GM19438 (cell line): ENCODE measurements at regions not wholly inside any gene's neighbourhood (a gene's known extent, or its start where the extent isn't known, plus 50 kb on each side); places are given as distances from the start of the nearest gene placed in this dataset.
A peak's percentile ranks its signal among the peaks of the same experiment; 100 is the strongest.
"Not testable (repeated sequence)": the region's sequence is repeated elsewhere in the genome, so short reads cannot be mapped to it uniquely, and the experiment has no call there.

Experiments used
- ATAC-seq: cut with Tn5 transposase; IDR thresholded peaks from one replicate; pipeline ENCODE4 v1.9.1; 2021; ENCODE audit warnings: low read depth; ENCODE audit not compliant: unreplicated experiment

DNA sequence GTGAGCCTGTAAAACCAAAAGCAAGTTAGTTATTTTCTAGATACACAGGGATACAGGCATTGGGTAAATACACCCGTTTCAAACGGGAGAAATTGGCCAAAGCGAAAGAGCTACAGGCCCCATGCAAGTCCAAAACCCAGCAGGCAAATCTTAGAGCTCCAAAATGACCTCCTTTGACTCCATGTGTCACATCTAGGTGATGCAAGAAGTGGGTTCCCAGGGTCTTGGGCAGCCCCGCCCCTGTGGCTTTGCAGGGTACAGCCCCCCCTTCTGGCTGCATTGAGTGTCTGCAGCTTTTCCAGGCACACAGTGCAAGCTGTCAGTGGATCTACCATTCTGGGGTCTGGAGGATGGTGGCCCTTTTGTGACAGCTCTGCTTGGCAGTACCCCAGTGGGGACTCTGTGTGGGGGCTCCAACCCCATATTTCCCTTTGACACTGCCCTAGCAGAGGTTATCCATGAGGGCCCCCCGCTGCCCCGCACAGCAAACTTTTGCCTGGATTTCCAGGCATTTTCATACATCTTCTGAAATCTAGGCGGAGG is 1367.6 kb downstream of the CDH12 start:
- ATAC-seq = not testable (repeated sequence)

DNA sequence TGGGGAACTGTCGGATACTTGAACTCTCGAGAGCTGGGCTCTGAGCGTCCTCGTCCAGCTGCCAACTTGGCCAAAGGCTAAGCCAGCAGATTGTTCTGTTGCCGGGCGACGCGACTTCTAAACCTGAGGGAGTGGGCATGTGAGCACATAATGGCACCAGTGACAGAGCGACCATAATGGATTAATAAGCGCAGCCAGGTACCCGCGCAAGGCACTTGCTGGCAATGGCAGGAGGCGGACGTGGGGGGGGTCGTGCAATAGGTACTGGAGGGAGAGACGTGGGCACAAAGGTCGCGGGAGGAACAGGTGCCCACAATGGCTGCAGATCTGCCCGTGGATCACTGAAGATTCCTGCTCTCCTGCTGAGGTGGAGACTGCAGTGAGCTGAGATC is 1368.7 kb downstream of the CDH12 start:
- not testable (repeated sequence) for ATAC-seq

- ATAC-seq = not testable (repeated sequence)
Measured at GRCh38 chr5:21483790-21484497, 1369.2 kb downstream of the CDH12 start.

- ATAC-seq = not testable (repeated sequence)
Measured at GRCh38 chr5:21482983-21483650, 1370.0 kb downstream of the CDH12 start.

DNA sequence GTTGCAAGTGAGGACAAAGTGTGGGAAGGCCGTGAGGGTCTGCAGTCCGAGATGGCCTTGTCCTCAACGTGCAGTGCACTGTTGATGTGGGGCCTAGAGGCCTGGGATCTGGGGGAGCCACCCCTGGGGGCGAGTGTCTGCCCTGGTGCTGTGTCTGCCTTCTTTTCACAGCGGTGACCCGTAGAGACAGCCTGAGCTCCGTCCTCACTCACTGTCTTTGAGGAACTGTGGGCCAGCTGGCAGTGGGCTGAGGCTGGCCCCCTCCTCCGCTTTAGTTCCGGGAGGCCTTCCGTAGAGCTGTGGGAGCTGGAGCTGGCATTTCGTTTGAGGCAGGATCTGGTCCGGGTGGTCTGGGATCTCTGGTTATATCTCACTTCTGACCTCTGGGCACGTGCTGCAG is 1370.6 kb downstream of the CDH12 start:
- ATAC-seq = not testable (repeated sequence)

DNA sequence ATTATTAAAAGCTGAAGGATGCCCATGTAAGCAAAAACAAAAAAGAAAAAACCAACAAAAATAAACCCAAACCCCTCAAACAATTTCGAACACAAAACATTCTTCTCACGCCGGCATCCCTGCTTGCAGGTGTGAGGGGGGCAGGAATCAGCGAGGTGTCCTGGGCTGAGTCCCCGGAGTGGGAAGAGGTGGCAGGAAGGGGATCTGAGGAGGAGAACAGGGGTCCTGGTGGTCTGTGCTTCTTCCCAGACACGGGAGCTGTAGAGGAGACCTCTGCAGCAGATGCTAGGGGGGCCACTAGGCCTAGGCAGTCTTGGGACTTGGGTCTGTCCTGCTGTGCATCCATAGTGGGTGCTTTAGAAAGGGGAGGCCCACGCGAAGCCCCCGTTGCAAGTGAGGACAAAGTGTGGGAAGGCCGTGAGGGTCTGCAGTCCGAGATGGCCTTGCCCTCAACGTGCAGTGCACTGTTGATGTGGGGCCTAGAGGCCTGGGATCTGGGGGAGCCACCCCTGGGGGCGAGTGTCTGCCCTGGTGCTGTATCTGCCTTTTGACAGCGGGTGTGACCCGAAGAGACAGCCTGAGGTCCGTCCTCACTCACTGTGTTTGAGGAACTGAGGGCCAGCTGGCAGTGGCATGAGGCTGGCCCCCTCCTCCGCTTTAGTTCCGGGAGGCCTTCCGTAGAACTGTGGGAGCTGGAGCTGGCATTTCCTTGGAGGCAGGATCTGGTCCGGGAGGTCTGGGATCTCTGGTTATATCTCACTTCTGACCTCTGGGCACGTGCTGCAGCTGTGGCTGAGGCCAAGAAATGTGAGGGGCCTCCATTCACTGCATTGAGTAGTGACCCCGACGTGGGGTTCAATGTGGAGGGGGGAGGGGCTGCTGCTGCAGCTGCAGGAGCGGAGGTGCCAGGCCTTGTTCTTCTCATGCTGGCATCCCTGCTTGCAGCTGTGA is 1371.5 kb downstream of the CDH12 start:
- ATAC-seq = not testable (repeated sequence)

DNA sequence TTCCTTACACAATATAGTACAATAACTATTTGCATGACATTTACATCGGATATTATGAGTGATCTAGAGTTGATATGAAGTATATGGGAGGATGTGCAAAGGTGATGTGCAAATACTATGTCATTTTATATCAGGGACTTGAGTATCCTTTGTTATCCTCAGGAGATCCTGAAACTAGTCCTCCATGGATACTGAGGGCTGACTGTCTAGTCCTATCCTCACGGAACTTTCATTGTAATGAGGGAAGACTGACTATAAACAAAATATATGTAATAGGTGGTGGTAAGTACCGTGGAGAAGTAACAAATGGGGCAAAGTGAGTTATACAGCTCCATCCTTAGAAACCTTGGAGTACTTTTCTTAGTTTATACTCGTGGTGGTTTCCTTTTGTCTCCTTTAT is 1373.1 kb downstream of the CDH12 start:
- not testable (repeated sequence) for ATAC-seq

DNA sequence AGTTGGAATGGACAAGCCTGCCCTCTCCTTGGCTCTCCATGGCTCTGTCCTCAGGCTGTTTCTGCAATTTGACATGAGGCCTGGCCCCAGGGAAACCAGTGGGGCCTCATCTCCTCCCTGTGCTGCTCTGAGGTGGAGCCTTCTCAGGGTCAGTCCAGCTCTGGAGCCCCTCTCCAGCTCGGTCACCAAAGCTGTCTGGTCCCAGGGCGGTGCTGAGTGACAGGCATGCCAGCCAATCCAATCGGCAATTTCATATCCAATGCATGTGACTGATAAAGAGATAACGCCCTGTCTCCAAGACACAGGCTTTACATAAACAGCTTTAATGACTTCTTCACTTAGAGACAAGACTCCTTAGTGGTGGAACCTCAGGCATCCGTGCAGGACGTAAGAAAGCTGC is 1379.2 kb downstream of the CDH12 start:
- not testable (repeated sequence) for ATAC-seq

- ATAC-seq = not testable (repeated sequence)
Measured at GRCh38 chr5:21473436-21473835, 1379.7 kb downstream of the CDH12 start.

DNA sequence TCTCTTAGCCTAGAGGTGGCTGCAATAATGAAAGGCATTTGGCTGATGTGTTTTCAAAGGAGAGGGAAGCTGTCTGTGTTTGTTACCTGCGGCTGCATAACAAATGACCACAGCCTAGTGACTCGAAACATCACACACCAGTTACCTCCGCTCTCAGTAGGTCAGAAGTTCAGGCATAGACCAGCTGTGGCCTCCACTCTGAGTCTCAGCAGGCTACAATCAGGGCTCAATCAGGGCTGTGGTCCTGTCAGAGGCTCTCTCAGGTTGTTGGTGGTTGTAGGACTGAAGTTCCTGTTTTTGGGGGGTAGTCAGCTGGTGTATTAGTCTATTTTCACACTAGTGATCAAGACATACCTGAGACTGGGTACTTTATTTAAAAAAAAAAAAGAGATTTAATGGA is 1381.5 kb downstream of the CDH12 start:
- not testable (repeated sequence) for ATAC-seq

GRCh38 chr5:21469523-21470101 is 1383.5 kb downstream of the CDH12 start:
- ATAC-seq = not testable (repeated sequence)

DNA sequence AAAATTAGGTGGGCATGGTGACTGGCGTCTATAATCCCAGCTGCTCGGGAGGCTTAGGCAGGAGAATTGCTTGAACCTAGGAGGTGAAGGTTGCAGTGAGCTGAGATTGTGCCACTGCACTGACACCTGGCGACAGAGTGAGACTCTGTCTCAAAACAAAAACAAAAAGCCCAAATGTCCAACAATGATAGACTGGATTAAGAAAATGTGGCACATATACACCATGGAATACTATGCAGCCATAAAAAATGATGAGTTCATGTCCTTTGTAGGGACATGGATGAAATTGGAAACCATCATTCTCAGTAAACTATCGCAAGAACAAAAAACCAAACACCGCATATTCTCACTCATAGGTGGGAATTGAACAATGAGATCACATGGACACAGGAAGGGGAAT is 1385.6 kb downstream of the CDH12 start:
- ATAC-seq = not testable (repeated sequence)

- peak; percentile 22 for ATAC-seq
Measured at GRCh38 chr5:21459744-21460073, 1393.4 kb downstream of the CDH12 start.

GRCh38 chr5:21452449-21452848 is 1400.7 kb downstream of the CDH12 start:
- ATAC-seq = no peak

- no peak for ATAC-seq
Measured at GRCh38 chr5:21432646-21433045, 1420.5 kb downstream of the CDH12 start.

DNA sequence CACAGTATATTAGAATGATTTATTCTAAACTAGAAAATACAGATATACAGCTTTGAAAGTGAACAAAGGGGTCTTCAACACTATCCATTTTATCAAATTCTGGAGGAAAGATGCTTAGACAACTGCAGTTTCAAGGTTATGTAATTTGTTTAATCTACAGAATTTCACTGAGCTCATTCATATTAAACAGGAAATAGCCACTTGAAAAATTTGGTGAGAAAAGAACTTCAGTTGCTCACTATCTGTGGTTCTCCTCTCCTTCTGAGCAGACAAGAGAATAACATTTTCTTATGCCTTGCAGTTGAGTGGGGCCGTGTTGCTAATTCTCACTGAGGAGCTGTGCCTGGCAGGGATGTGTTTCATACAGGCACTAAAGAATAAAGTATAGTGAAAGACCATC is 1428.2 kb downstream of the CDH12 start:
- ATAC-seq = no peak

GRCh38 chr5:21419383-21419782 is 1431.4 kb upstream of the CDH18 start:
- ATAC-seq = no peak

DNA sequence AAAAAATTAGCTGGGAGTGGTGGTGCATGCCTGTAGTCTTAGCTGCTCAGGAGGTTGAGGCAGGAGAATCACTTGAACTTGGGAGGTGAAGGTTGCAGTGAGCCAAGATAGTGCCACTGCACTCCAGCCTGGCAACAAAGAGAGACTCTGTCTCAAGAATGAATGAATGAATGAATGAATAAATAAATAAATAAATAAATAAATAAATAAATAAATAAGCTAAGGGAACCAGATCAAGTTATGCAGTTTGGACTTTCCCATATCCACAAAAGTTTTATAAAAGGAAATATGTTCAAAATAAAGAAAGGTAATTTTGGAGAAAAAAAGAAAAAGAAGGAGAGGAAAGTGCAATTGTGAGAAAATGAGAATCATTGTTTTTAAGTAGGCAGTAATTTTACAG is 1414.1 kb upstream of the CDH18 start:
- ATAC-seq = not testable (repeated sequence)

GRCh38 chr5:21398511-21398910 is 1410.5 kb upstream of the CDH18 start:
- ATAC-seq = no peak

DNA sequence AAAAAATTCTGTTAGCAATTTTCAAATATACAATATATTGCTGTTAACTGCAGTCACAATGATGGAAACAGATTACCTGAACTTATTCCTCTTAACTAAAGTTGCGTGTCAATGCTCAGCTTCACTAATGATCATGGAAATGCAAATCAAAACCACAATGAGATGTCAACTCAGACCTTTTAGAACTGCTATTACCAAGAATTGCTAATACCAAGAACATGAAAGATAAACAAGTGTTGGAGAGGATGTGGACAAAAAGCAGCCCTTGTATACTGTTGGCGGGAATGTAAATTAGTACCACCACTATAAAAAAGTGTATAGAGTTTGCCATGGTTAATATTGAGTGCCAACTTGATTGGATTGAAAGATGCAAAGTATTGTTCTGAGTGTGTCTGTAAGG is 1409.7 kb upstream of the CDH18 start:
- no peak for ATAC-seq

GRCh38 chr5:21391506-21391905 is 1403.5 kb upstream of the CDH18 start:
- no peak for ATAC-seq
